B cell (primary cell): ENCODE measurements at regions not wholly inside any gene's neighbourhood (a gene's known extent, or its start where the extent isn't known, plus 50 kb on each side); places are given as distances from the start of the nearest gene placed in this dataset.

Source experiments
- CTCF ChIP-seq: fragments of 200-600 bp; IDR thresholded peaks from one replicate; pipeline ENCODE4 v1.8.0; 2022; ENCODE audit warnings: antibody characterized with exemption, mild to moderate bottlenecking
- EZH2 ChIP-seq: IDR thresholded peaks from 2 replicates; pipeline ENCODE4 v1.6.1; 2012; ENCODE audit warnings: borderline replicate concordance, low read depth, mild to moderate bottlenecking, moderate library complexity, low read length; ENCODE audit not compliant: insufficient read depth, poor library complexity, severe bottlenecking

GRCh38 chrX:10781847-10782530, 161.6 kb upstream of the MID1 start:
- no peak for TF ChIP-seq EZH2
- TF ChIP-seq CTCF: no peak
